Endothelial cell (in vitro differentiated cells): ENCODE measurements at regions not wholly inside any gene's neighbourhood (a gene's known extent, or its start where the extent isn't known, plus 50 kb on each side); places are given as distances from the start of the nearest gene placed in this dataset.

Experiments
- DNase-seq: peaks from one replicate; pipeline ENCODE4 v3.0.0; 2021; ENCODE audit warnings: low spot score
- H3K27ac Mint-ChIP-seq: one replicate; pipeline ENCODE4 v1.8.0; 2021; ENCODE audit warnings: mixed read lengths, inconsistent platforms; ENCODE audit not compliant: unreplicated experiment
- H3K27me3 Mint-ChIP-seq: one replicate; pipeline ENCODE4 v1.8.0; 2021; ENCODE audit warnings: mild to moderate bottlenecking, moderate library complexity, mixed read lengths, inconsistent platforms; ENCODE audit not compliant: unreplicated experiment
- H3K36me3 Mint-ChIP-seq: one replicate; pipeline ENCODE4 v1.8.0; 2021; ENCODE audit warnings: mild to moderate bottlenecking, low read depth, mixed read lengths, inconsistent platforms; ENCODE audit not compliant: unreplicated experiment
- H3K4me1 Mint-ChIP-seq: one replicate; pipeline ENCODE4 v1.8.0; 2021; ENCODE audit warnings: mild to moderate bottlenecking, mixed read lengths, inconsistent platforms; ENCODE audit not compliant: unreplicated experiment
- H3K4me3 Mint-ChIP-seq: one replicate; pipeline ENCODE4 v1.8.0; 2021; ENCODE audit warnings: mild to moderate bottlenecking, mixed read lengths, inconsistent platforms; ENCODE audit not compliant: unreplicated experiment
- H3K9me3 Mint-ChIP-seq: one replicate; pipeline ENCODE4 v1.8.0; 2021; ENCODE audit warnings: mixed read lengths, inconsistent platforms; ENCODE audit not compliant: unreplicated experiment
- CTCF ChIP-seq: fragments of 200-600 bp; sonication (generic); IDR thresholded peaks from one replicate; pipeline ENCODE4 v1.5.0; 2021; ENCODE audit warnings: antibody characterized with exemption; ENCODE audit not compliant: unreplicated experiment

GRCh38 chrY:8202837-8203236 lies 1134.4 kb upstream of the TSPY4 start:
- Mint-ChIP-seq H3K4me1 (no peaks in the 10 kb centered on the region), H3K27ac (peak overlapping the region; percentile 16), H3K27me3 (no peaks in the 10 kb centered on the region), H3K4me3 (no peak overlapping the region), H3K36me3 (no peaks in the 10 kb centered on the region), H3K9me3 (no peaks in the 10 kb centered on the region)
- no peak for TF ChIP-seq CTCF
- no peak for DNase-seq

GRCh38 chrY:8241144-8241543 lies 1096.1 kb upstream of the TSPY4 start:
- Mint-ChIP-seq H3K27me3 (no peaks in the 10 kb centered on the region), H3K9me3 (no peaks in the 10 kb centered on the region), H3K4me3 (no peak overlapping the region), H3K4me1 (no peaks in the 10 kb centered on the region), H3K27ac (no peak overlapping the region), H3K36me3 (no peaks in the 10 kb centered on the region)
- no peak for DNase-seq
- TF ChIP-seq CTCF, result no peak

GRCh38 chrY:8273807-8274206 lies 1063.5 kb upstream of the TSPY4 start:
- no peak for DNase-seq
- H3K9me3 Mint-ChIP-seq, result no peaks in the 10 kb centered on the region
- no peaks in the 10 kb centered on the region for H3K27me3 Mint-ChIP-seq
- no peak overlapping the region for H3K4me3 Mint-ChIP-seq
- no peak overlapping the region for H3K27ac Mint-ChIP-seq
- no peaks in the 10 kb centered on the region for H3K36me3 Mint-ChIP-seq
- no peaks in the 10 kb centered on the region for H3K4me1 Mint-ChIP-seq
- no peak for TF ChIP-seq CTCF

- no peaks in the 10 kb centered on the region for H3K36me3 Mint-ChIP-seq
- no peak for DNase-seq
- no peaks in the 10 kb centered on the region for H3K27me3 Mint-ChIP-seq
- H3K27ac Mint-ChIP-seq, result no peak overlapping the region
- TF ChIP-seq CTCF, result no peak
- H3K9me3 Mint-ChIP-seq, result no peaks in the 10 kb centered on the region
- no peak overlapping the region for H3K4me3 Mint-ChIP-seq
- H3K4me1 Mint-ChIP-seq, result no peaks in the 10 kb centered on the region
Measured at GRCh38 chrY:8305021-8305420, 1032.2 kb upstream of the TSPY4 start.

- Mint-ChIP-seq H3K9me3 (no peaks in the 10 kb centered on the region), H3K4me3 (no peak overlapping the region), H3K4me1 (no peaks in the 10 kb centered on the region), H3K27ac (no peak overlapping the region), H3K27me3 (no peaks in the 10 kb centered on the region), H3K36me3 (no peaks in the 10 kb centered on the region)
- no peak for DNase-seq
- TF ChIP-seq CTCF, result no peak
Measured at GRCh38 chrY:8324113-8324512, 1013.2 kb upstream of the TSPY4 start.
